Glutamatergic neuron (in vitro differentiated cells): ENCODE measurements at regions not wholly inside any gene's neighbourhood (a gene's known extent, or its start where the extent isn't known, plus 50 kb on each side); places are given as distances from the start of the nearest gene placed in this dataset.

ENCODE experiments used
- DNase-seq: peaks from one replicate; pipeline ENCODE4 v3.0.0; 2022
- H3K27ac Mint-ChIP-seq: one replicate; pipeline ENCODE4 v1.8.0; 2020; ENCODE audit warnings: mild to moderate bottlenecking, mixed read lengths, inconsistent platforms; ENCODE audit not compliant: unreplicated experiment
- H3K27me3 Mint-ChIP-seq: one replicate; pipeline ENCODE4 v1.8.0; 2020; ENCODE audit warnings: mild to moderate bottlenecking, moderate library complexity, mixed read lengths, inconsistent platforms; ENCODE audit not compliant: unreplicated experiment
- H3K36me3 Mint-ChIP-seq: one replicate; pipeline ENCODE4 v1.8.0; 2020; ENCODE audit warnings: mild to moderate bottlenecking, mixed read lengths, inconsistent platforms; ENCODE audit not compliant: unreplicated experiment
- H3K4me1 Mint-ChIP-seq: one replicate; pipeline ENCODE4 v1.8.0; 2020; ENCODE audit warnings: mild to moderate bottlenecking, low read depth, mixed read lengths, inconsistent platforms; ENCODE audit not compliant: unreplicated experiment
- H3K4me3 Mint-ChIP-seq: one replicate; pipeline ENCODE4 v1.8.0; 2020; ENCODE audit warnings: mild to moderate bottlenecking, mixed read lengths, inconsistent platforms; ENCODE audit not compliant: unreplicated experiment
- H3K9me3 Mint-ChIP-seq: one replicate; pipeline ENCODE4 v1.8.0; 2020; ENCODE audit warnings: mild to moderate bottlenecking, moderate library complexity, mixed read lengths, inconsistent platforms; ENCODE audit not compliant: unreplicated experiment
- CTCF ChIP-seq: fragments of 200-600 bp; sonication (generic); IDR thresholded peaks from one replicate; pipeline ENCODE4 v1.5.0; 2021; ENCODE audit not compliant: partially characterized antibody, unreplicated experiment

GRCh38 chr5:24112420-24112819, 532.4 kb downstream of the CDH10 start:
- Mint-ChIP-seq H3K4me3 (no peak overlapping the region), H3K9me3 (peaks cover 1% of the 10 kb centered on the region), H3K4me1 (no peaks in the 10 kb centered on the region), H3K27me3 (no peaks in the 10 kb centered on the region), H3K36me3 (no peaks in the 10 kb centered on the region), H3K27ac (no peak overlapping the region)
- no peak for TF ChIP-seq CTCF
- no peak for DNase-seq

GRCh38 chr5:24118351-24118750, 526.4 kb downstream of the CDH10 start:
- no peak overlapping the region for H3K4me3 Mint-ChIP-seq
- TF ChIP-seq CTCF: no peak
- H3K27me3 Mint-ChIP-seq: no peaks in the 10 kb centered on the region
- peaks cover 4% of the 10 kb centered on the region for H3K36me3 Mint-ChIP-seq
- no peaks in the 10 kb centered on the region for H3K4me1 Mint-ChIP-seq
- H3K27ac Mint-ChIP-seq: no peak overlapping the region
- H3K9me3 Mint-ChIP-seq: peaks cover 1% of the 10 kb centered on the region
- DNase-seq: no peak

GRCh38 chr5:24135536-24135935, 509.2 kb downstream of the CDH10 start:
- H3K4me1 Mint-ChIP-seq: no peaks in the 10 kb centered on the region
- H3K27ac Mint-ChIP-seq: no peak overlapping the region
- H3K4me3 Mint-ChIP-seq: no peak overlapping the region
- no peaks in the 10 kb centered on the region for H3K27me3 Mint-ChIP-seq
- no peaks in the 10 kb centered on the region for H3K9me3 Mint-ChIP-seq
- H3K36me3 Mint-ChIP-seq: no peaks in the 10 kb centered on the region
- no peak for DNase-seq
- no peak for TF ChIP-seq CTCF

- no peaks in the 10 kb centered on the region for H3K27me3 Mint-ChIP-seq
- H3K36me3 Mint-ChIP-seq: no peaks in the 10 kb centered on the region
- no peak overlapping the region for H3K27ac Mint-ChIP-seq
- no peak for DNase-seq
- H3K4me1 Mint-ChIP-seq: no peaks in the 10 kb centered on the region
- H3K4me3 Mint-ChIP-seq: no peak overlapping the region
- no peaks in the 10 kb centered on the region for H3K9me3 Mint-ChIP-seq
- no peak for TF ChIP-seq CTCF
Observed at GRCh38 chr5:24141046-24141445, 503.7 kb downstream of the CDH10 start.

- H3K36me3 Mint-ChIP-seq: no peaks in the 10 kb centered on the region
Observed at GRCh38 chr5:24142341-24142740, 502.4 kb downstream of the CDH10 start.

More at GRCh38 chr5:24142341-24142740, 502.4 kb downstream of the CDH10 start:
- no peak overlapping the region for H3K4me3 Mint-ChIP-seq
- H3K27me3 Mint-ChIP-seq: no peaks in the 10 kb centered on the region
- H3K4me1 Mint-ChIP-seq: no peaks in the 10 kb centered on the region
- no peaks in the 10 kb centered on the region for H3K9me3 Mint-ChIP-seq
- no peak for DNase-seq
- H3K27ac Mint-ChIP-seq: no peak overlapping the region
- no peak for TF ChIP-seq CTCF
